Gastroesophageal sphincter (tissue), 4 donors: ENCODE measurements at regions not wholly inside any gene's neighbourhood (a gene's known extent, or its start where the extent isn't known, plus 50 kb on each side); places are given as distances from the start of the nearest gene placed in this dataset.

Experiments
- ATAC-seq: fragments of 150-250 bp; one replicate; pipeline ENCODE4 v1.9.1; 2016; ENCODE audit warnings: mild to moderate bottlenecking, moderate library complexity
- H3K27ac ChIP-seq, 4 donors: fragments of 200-600 bp; sonication (generic) in 3 of 4; 1 replicate in 3 of 4; 2 replicates in 1 of 4; pipeline ENCODE4 v1.5.1; 2016 to 2019
- H3K27me3 ChIP-seq: fragments of 200-600 bp; sonication (generic); one replicate; pipeline ENCODE4 v1.5.1; 2019
- H3K36me3 ChIP-seq, 2 donors: fragments of 200-600 bp; sonication (generic); one replicate each; pipeline ENCODE4 v1.5.1; 2019; ENCODE audit warnings: control low read depth in 1 of 2
- H3K4me1 ChIP-seq, 3 donors: fragments of 200-600 bp; sonication (generic); 1 replicate in 2 of 3; 2 replicates in 1 of 3; pipeline ENCODE4 v1.5.1; 2016 to 2019; ENCODE audit warnings: control low read depth in 2 of 3
- H3K4me3 ChIP-seq, 2 donors: fragments of 200-600 bp; sonication (generic); one replicate each; pipeline ENCODE4 v1.5.1; 2019; ENCODE audit warnings: mild to moderate bottlenecking in 1 of 2, moderate library complexity in 1 of 2
- H3K9me3 ChIP-seq, 3 donors: fragments of 200-600 bp; sonication (generic); one replicate each; pipeline ENCODE4 v1.5.1; 2017 to 2019; ENCODE audit warnings: control low read depth in 2 of 3
- CTCF ChIP-seq, 4 experiments: fragments of 200-600 bp in 2 of 4; fragments of 450-650 bp in 2 of 4; sonication (generic) in 1 of 4; IDR thresholded peaks; one replicate each; pipeline ENCODE4 v1.5.1; 2017 to 2019; ENCODE audit warnings: antibody characterized with exemption in 4 of 4, mild to moderate bottlenecking in 2 of 4, moderate library complexity in 2 of 4
- EP300 ChIP-seq: sonication (generic); formaldehyde crosslinking; IDR thresholded peaks from one replicate; pipeline ENCODE4 v1.6.1; 2017; ENCODE audit warnings: antibody characterized with exemption, mild to moderate bottlenecking
- POLR2A ChIP-seq, 2 donors: fragments of 450-650 bp; IDR thresholded peaks; one replicate each; pipeline ENCODE4 v1.6.1; 2017; ENCODE audit warnings: antibody characterized with exemption in 2 of 2, mild to moderate bottlenecking in 2 of 2, moderate library complexity in 1 of 2
- POLR2AphosphoS5 ChIP-seq: sonication (generic); formaldehyde crosslinking; IDR thresholded peaks from one replicate; pipeline ENCODE4 v1.6.1; 2017; ENCODE audit warnings: antibody characterized with exemption
- WGBS, 2 donors: methylation state at CpG; one replicate each; pipeline ENCODE4 v1.1.5; 2018; ENCODE audit warnings: low coverage in 1 of 2; 5-methylcytosine and 5-hydroxymethylcytosine counted together

DNA sequence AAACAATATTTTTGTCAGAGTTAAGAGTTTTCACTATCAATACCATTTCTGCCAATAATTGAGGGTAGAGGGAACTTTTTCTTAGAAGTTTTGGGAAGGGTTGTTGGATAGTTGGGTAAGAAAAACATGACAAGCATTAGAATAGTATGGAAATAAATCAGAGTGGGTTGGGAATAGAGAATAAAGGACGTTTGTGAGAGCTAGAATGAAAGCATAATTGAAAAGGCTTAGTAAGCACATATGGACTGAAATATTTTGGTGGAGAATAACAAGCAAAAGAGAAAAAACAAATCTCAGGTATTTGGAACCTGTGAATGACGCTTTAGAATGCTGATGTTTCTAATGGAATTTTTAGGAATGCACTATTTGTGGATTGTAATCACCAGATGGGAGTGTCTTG lies 262.9 kb upstream of the EDIL3 start:
- WGBS, 2 donors: 55 to 91% methylated on average over 1 to 2 of the region's 2 CpGs
- Histone ChIP-seq H3K9me3 (peaks cover 0 to 4% (median 0%) of the 10 kb centered on the region in 3 donors), H3K27ac (no peak overlapping the region), H3K36me3 (no peaks in the 10 kb centered on the region), H3K27me3 (no peaks in the 10 kb centered on the region), H3K4me3 (no peak overlapping the region), H3K4me1 (no peaks in the 10 kb centered on the region)
- TF ChIP-seq EP300: no peak
- no peak for TF ChIP-seq POLR2AphosphoS5
- no peak for TF ChIP-seq CTCF (IDR thresholded peaks at IDR 0.05)
- no peak for TF ChIP-seq POLR2A (IDR thresholded peaks at IDR 0.05)
- no peak for ATAC-seq

GRCh38 chr5:84642795-84643194 lies 258.1 kb upstream of the EDIL3 start:
- H3K4me1 ChIP-seq: no peaks in the 10 kb centered on the region
- H3K4me3 ChIP-seq: no peak overlapping the region
- 34 to 44% methylated on average over 2 of the region's 2 CpGs for WGBS, 2 donors
- no peak for TF ChIP-seq EP300
- no peak for ATAC-seq
- H3K36me3 ChIP-seq: no peaks in the 10 kb centered on the region
- H3K9me3 ChIP-seq: peaks cover 0 to 4% (median 0%) of the 10 kb centered on the region in 3 donors
- H3K27me3 ChIP-seq: no peaks in the 10 kb centered on the region
- H3K27ac ChIP-seq: no peak overlapping the region

GRCh38 chr5:84642324-84642723 lies 257.6 kb upstream of the EDIL3 start:
- H3K4me1 ChIP-seq: no peaks in the 10 kb centered on the region
- no peak for ATAC-seq
- no peaks in the 10 kb centered on the region for H3K27me3 ChIP-seq
- H3K4me3 ChIP-seq: no peak overlapping the region
- H3K36me3 ChIP-seq: no peaks in the 10 kb centered on the region
- no peak for TF ChIP-seq EP300
- TF ChIP-seq POLR2A (IDR thresholded peaks at IDR 0.05): no peak
- no peak for TF ChIP-seq POLR2AphosphoS5
- TF ChIP-seq CTCF (IDR thresholded peaks at IDR 0.05): no peak
- H3K9me3 ChIP-seq: peaks cover 0 to 4% (median 0%) of the 10 kb centered on the region in 3 donors
- WGBS, 2 donors: 90 to 93% methylated on average over 4 to 8 of the region's 8 CpGs
- no peak overlapping the region for H3K27ac ChIP-seq

DNA sequence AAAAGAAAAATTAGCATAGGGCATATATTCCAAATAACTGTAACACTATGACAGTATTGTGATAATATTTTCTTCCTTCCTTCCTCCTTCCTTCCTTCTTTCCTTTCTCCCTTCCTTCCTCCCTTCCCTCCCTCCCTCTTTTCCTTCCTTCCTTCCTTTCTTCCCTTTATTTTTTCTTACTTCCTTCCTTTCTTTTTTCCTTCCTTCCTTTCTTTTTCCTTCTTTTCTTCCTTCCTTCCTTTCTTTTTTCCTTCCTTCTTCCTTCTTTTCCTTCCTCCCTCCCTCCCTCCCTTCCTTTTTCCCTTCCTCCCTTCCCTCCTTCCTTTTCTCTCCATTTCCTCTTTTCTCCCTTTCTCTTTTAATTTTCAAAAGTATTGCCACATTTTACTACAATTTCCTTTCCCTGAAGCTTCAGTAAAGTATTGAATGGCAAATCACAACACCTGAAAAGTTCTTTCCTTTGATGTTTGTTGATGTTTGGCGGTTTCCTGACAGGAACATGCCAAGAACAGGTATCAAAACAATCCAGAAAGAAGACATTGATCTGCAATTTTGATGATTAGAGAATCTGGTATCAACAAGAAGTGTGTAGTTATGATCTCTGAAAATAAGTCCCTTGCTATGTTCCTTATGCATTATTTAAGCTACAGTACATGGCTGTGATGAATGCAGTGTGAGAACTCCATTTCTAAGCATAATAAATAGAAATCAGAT lies 253.1 kb upstream of the EDIL3 start:
- TF ChIP-seq POLR2AphosphoS5: no peak
- TF ChIP-seq CTCF (IDR thresholded peaks at IDR 0.05): no peak
- no peak for TF ChIP-seq POLR2A (IDR thresholded peaks at IDR 0.05)
- TF ChIP-seq EP300: no peak
- no peaks in the 10 kb centered on the region for H3K36me3 ChIP-seq
- no peaks in the 10 kb centered on the region for H3K27me3 ChIP-seq
- H3K4me3 ChIP-seq: no peak overlapping the region
- no peaks in the 10 kb centered on the region for H3K4me1 ChIP-seq
- 86 to 100% methylated on average over 1 of the region's 1 CpG for WGBS, 2 donors
- H3K27ac ChIP-seq: no peak overlapping the region
- ATAC-seq: no peak
- no peaks in the 10 kb centered on the region for H3K9me3 ChIP-seq

DNA sequence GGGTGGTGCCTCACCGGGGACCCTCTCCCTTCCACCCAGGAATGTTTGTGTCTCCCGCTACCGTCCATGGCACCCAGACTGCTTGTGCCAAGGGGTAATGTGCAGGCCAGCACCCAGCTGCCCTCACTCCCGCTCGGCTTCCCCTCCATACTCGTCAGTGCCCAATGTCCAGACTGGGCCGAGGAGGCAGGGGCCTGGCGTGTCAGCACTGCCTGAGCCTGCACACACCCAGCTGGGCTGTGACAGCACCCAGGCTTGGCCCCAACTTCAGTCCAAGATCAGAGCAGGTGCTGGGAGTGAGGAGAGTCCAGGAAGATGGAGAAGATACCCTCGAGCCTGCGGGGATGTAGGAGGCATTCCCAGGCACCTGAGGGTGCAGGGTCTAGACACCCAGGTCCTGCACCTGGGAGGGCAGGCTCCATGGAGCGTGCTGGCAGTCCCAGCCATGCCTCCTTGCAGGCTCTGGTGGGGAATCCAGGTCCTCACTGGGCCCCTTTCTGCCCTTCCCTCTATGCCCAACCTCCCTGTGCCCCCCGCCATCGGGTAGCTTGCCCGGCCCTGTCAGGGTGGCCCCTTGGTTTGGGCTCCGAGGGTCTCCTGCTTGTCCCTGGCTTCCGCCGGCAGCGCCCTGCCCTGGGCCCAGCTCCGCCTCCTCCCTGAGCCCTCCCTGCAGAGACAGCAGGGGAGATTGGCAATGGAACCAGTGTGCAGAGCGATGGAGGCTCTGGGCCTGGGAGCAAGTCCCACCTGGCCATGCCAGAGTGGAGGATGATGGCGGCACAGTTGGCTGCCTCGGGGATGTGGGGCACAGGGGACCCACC lies 250.8 kb upstream of the EDIL3 start:
- peak; percentile 43 for ATAC-seq
- no peaks in the 10 kb centered on the region for H3K9me3 ChIP-seq
- no peaks in the 10 kb centered on the region for H3K27me3 ChIP-seq
- no peak overlapping the region for H3K27ac ChIP-seq
- whole genome bisulfite sequencing, 2 donors: 90 to 92% methylated on average over 2 to 5 of the region's 22 CpGs
- TF ChIP-seq POLR2AphosphoS5 (no peak), CTCF (IDR thresholded peaks at IDR 0.05) (no peak), POLR2A (IDR thresholded peaks at IDR 0.05) (no peak), EP300 (no peak)
- H3K4me3 ChIP-seq: no peak overlapping the region
- no peaks in the 10 kb centered on the region for H3K36me3 ChIP-seq
- H3K4me1 ChIP-seq: no peaks in the 10 kb centered on the region
